Suprapubic skin (tissue), 4 donors: ENCODE measurements at regions not wholly inside any gene's neighbourhood (a gene's known extent, or its start where the extent isn't known, plus 50 kb on each side); places are given as distances from the start of the nearest gene placed in this dataset.

Experiments
- DNase-seq, 2 donors: peaks; one replicate each; pipeline ENCODE4 v3.0.0-alpha.2; 2019; ENCODE audit warnings: low spot score in 2 of 2
- H3K27ac ChIP-seq: fragments of 200-600 bp; sonication (generic); one replicate; pipeline ENCODE4 v1.5.1; 2019
- H3K27me3 ChIP-seq: fragments of 200-600 bp; sonication (generic); one replicate; pipeline ENCODE4 v1.5.1; 2019
- H3K36me3 ChIP-seq: fragments of 200-600 bp; sonication (generic); one replicate; pipeline ENCODE4 v1.5.1; 2019
- H3K4me1 ChIP-seq: fragments of 200-600 bp; sonication (generic); one replicate; pipeline ENCODE4 v1.5.1; 2019
- H3K4me3 ChIP-seq: fragments of 200-600 bp; sonication (generic); one replicate; pipeline ENCODE4 v1.5.1; 2019; ENCODE audit warnings: mild to moderate bottlenecking
- H3K9me3 ChIP-seq: fragments of 200-600 bp; sonication (generic); one replicate; pipeline ENCODE4 v1.5.1; 2019
- CTCF ChIP-seq, 2 donors: fragments of 200-600 bp in 1 of 2; fragments of 450-650 bp in 1 of 2; sonication (generic) in 1 of 2; IDR thresholded peaks; one replicate each; pipeline ENCODE4 v1.5.1; 2016 to 2019; ENCODE audit warnings: antibody characterized with exemption in 2 of 2, mild to moderate bottlenecking in 1 of 2, moderate library complexity in 1 of 2
- EP300 ChIP-seq: sonication (generic); formaldehyde crosslinking; IDR thresholded peaks from one replicate; pipeline ENCODE4 v1.6.1; 2017; ENCODE audit warnings: antibody characterized with exemption
- POLR2A ChIP-seq, 2 donors: fragments of 450-650 bp; IDR thresholded peaks; one replicate each; pipeline ENCODE4 v1.6.1; 2017; ENCODE audit warnings: antibody characterized with exemption in 2 of 2, mild to moderate bottlenecking in 2 of 2, moderate library complexity in 2 of 2
- POLR2AphosphoS5 ChIP-seq, 3 donors: sonication (generic); formaldehyde crosslinking; IDR thresholded peaks; one replicate each; pipeline ENCODE4 v1.6.1; 2017; ENCODE audit warnings: antibody characterized with exemption in 3 of 3
- WGBS: methylation state at CpG from one replicate; pipeline ENCODE4 v1.1.5; 2018; 5-methylcytosine and 5-hydroxymethylcytosine counted together

GRCh38 chr12:98389593-98389992 is 125.8 kb upstream of the TMPO start:
- no peaks in the 10 kb centered on the region for H3K36me3 ChIP-seq
- 73% methylated on average over 2 of the region's 2 CpGs for WGBS
- H3K27me3 ChIP-seq: peaks cover 8% of the 10 kb centered on the region
- H3K4me3 ChIP-seq: no peak overlapping the region
- no peaks in the 10 kb centered on the region for H3K4me1 ChIP-seq
- H3K9me3 ChIP-seq: no peaks in the 10 kb centered on the region
- no peak overlapping the region for H3K27ac ChIP-seq
- no peak for TF ChIP-seq EP300
- TF ChIP-seq CTCF (IDR thresholded peaks at IDR 0.05): no peak
- no peak for TF ChIP-seq POLR2A (IDR thresholded peaks at IDR 0.05)
- no peak for TF ChIP-seq POLR2AphosphoS5 (IDR thresholded peaks at IDR 0.05)
- DNase-seq: no peak

- DNase-seq: peak; percentile 84 to 87
- no peak overlapping the region for H3K27ac ChIP-seq
- peak overlapping the region; percentile 38 for H3K4me3 ChIP-seq
- H3K9me3 ChIP-seq: no peaks in the 10 kb centered on the region
- WGBS: 21% methylated on average over 33 of the region's 33 CpGs
- H3K4me1 ChIP-seq: peaks cover 3% of the 10 kb centered on the region
- H3K27me3 ChIP-seq: no peaks in the 10 kb centered on the region
- TF ChIP-seq POLR2AphosphoS5 (IDR thresholded peaks at IDR 0.05): no peak
- TF ChIP-seq CTCF (IDR thresholded peaks at IDR 0.05): peak; percentile 57 to 87
- TF ChIP-seq EP300: no peak
- TF ChIP-seq POLR2A (IDR thresholded peaks at IDR 0.05): no peak
- H3K36me3 ChIP-seq: no peaks in the 10 kb centered on the region
These were observed 117.9 kb upstream of the TMPO start for GRCh38 chr12:98397323-98398105.

GRCh38 chr12:98399532-98399931 is 115.9 kb upstream of the TMPO start:
- no peaks in the 10 kb centered on the region for H3K36me3 ChIP-seq
- H3K9me3 ChIP-seq: no peaks in the 10 kb centered on the region
- no peak overlapping the region for H3K4me3 ChIP-seq
- H3K27ac ChIP-seq: no peak overlapping the region
- DNase-seq: no peak
- TF ChIP-seq POLR2AphosphoS5 (IDR thresholded peaks at IDR 0.05): no peak
- no peak for TF ChIP-seq CTCF (IDR thresholded peaks at IDR 0.05)
- TF ChIP-seq EP300: no peak
- no peak for TF ChIP-seq POLR2A (IDR thresholded peaks at IDR 0.05)
- no peaks in the 10 kb centered on the region for H3K27me3 ChIP-seq
- 30% methylated on average over 9 of the region's 9 CpGs for WGBS
- peaks cover 3% of the 10 kb centered on the region for H3K4me1 ChIP-seq

GRCh38 chr12:98401427-98401826 is 114.0 kb upstream of the TMPO start:
- no peak overlapping the region for H3K27ac ChIP-seq
- 58% methylated on average over 3 of the region's 4 CpGs for WGBS
- H3K4me1 ChIP-seq: peaks cover 3% of the 10 kb centered on the region
- TF ChIP-seq EP300: no peak
- no peak for TF ChIP-seq POLR2AphosphoS5 (IDR thresholded peaks at IDR 0.05)
- H3K4me3 ChIP-seq: no peak overlapping the region
- H3K36me3 ChIP-seq: no peaks in the 10 kb centered on the region
- no peaks in the 10 kb centered on the region for H3K9me3 ChIP-seq
- DNase-seq: no peak
- no peaks in the 10 kb centered on the region for H3K27me3 ChIP-seq

- TF ChIP-seq POLR2AphosphoS5 (IDR thresholded peaks at IDR 0.05) (no peak), CTCF (IDR thresholded peaks at IDR 0.05) (no peak), POLR2A (IDR thresholded peaks at IDR 0.05) (no peak), EP300 (no peak)
- Histone ChIP-seq H3K4me1 (peaks cover 3% of the 10 kb centered on the region), H3K36me3 (no peaks in the 10 kb centered on the region), H3K4me3 (no peak overlapping the region), H3K27ac (no peak overlapping the region), H3K9me3 (no peaks in the 10 kb centered on the region), H3K27me3 (no peaks in the 10 kb centered on the region)
- DNase-seq: no peak
- 75% methylated on average over 3 of the region's 3 CpGs for WGBS
These were observed 113.3 kb upstream of the TMPO start for GRCh38 chr12:98402091-98402490.

GRCh38 chr12:98402671-98403070 is 112.7 kb upstream of the TMPO start:
- TF ChIP-seq POLR2A (IDR thresholded peaks at IDR 0.05): no peak
- no peak for TF ChIP-seq POLR2AphosphoS5 (IDR thresholded peaks at IDR 0.05)
- TF ChIP-seq EP300: no peak
- TF ChIP-seq CTCF (IDR thresholded peaks at IDR 0.05): no peak
- H3K36me3 ChIP-seq: no peaks in the 10 kb centered on the region

More at GRCh38 chr12:98402671-98403070, 112.7 kb upstream of the TMPO start:
- Histone ChIP-seq H3K9me3 (no peaks in the 10 kb centered on the region), H3K27me3 (no peaks in the 10 kb centered on the region), H3K4me3 (no peak overlapping the region), H3K27ac (no peak overlapping the region), H3K4me1 (no peaks in the 10 kb centered on the region)
- WGBS: 93% methylated on average over 3 of the region's 3 CpGs
- no peak for DNase-seq
